Mucosa of gallbladder (tissue), 1 donor: ENCODE measurements at regions not wholly inside any gene's neighbourhood (a gene's known extent, or its start where the extent isn't known, plus 50 kb on each side); places are given as distances from the start of the nearest gene placed in this dataset.
"Not testable (repeated sequence)": the region's sequence is repeated elsewhere in the genome, so short reads cannot be mapped to it uniquely, and the experiment has no call there.

Experiments used
- DNase-seq: peaks from one replicate; pipeline ENCODE4 v3.0.0-alpha.2; 2020; ENCODE audit warnings: low spot score
- donor health status: DM: no; HTN: no; CAD: no.

DNA sequence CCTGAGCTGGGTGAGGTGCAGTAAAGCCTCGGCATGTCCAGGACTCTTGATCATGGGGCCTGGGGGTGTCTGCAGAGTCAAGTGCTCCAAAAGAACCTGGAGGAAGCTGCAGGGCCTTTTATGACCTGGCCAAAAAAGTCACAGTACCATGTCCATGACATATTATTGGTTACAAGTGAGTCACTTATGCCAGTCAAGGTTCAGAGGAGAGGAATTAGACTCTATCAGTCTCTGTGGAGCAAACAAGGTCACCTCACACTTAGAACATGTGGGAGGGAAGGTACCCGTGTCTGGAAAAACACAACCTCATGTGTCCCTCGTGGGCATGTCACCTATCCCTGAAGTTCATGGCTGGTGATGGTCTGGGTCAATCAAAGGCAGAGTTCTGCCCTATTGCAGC is 465.7 kb downstream of the FBXO15 start:
- no peak for DNase-seq

DNA sequence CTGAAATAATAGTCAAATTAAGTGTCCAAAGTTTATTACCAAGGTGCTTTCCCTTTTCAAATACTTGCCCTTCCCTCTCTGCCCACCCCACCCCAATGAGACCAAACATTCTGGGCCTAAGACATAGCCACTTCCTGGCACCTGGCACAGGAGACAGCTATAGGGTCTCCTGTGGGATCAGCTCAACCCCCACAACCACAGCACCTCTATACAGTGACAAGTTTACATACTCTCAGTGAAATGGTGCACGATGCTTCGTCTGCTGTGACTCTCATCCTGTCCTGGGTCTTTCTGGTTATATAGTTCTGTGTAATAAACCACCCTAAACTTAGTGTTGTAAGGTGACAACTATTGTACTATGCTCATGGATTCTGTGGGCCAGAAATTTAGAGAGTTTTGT is 466.2 kb downstream of the FBXO15 start:
- no peak for DNase-seq

GRCh38 chr18:73679941-73680712 is 467.5 kb downstream of the FBXO15 start:
- DNase-seq = no peak

- no peak for DNase-seq
Measured at GRCh38 chr18:73677450-73677849, 470.2 kb downstream of the FBXO15 start.

DNA sequence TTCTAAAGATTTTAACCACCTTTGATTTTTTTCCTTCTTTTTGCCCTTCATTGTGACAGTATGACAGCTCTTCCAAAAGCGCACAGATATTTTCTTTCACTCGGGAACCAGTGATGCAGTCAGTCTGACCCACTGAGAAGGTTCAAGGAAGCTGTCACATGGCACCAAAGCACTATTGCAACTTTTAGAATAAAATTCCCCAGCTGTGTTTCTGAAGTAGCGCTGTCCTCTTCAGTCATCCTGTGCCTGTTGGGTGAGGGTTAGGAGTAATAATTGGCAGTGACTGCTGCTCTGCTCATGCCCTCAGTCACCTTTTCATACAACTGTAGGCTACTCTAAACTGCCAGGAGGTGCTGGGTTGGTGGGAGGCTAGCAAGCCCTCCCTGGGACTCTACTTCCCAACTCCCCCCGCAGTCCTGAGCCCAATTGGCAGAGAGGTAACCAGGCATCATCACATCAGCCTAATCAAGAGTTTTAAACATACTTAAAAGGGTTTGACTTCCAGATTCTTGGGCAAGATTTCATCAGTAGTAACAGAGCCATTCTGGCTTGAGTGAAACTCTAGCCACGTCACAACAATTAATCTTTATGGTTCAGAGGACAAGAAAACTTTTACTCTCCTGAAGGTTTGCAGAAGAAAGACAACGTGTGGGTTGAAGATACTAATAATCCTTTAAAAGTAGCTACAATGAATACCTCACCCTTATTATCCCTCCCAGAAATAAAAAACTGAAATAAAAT is 473.3 kb downstream of the FBXO15 start:
- DNase-seq = no peak

- DNase-seq = not testable (repeated sequence)
Measured at GRCh38 chr18:73671480-73671879, 476.2 kb downstream of the FBXO15 start.

- no peak for DNase-seq
Measured at GRCh38 chr18:73670524-73670923, 477.1 kb downstream of the FBXO15 start.

DNA sequence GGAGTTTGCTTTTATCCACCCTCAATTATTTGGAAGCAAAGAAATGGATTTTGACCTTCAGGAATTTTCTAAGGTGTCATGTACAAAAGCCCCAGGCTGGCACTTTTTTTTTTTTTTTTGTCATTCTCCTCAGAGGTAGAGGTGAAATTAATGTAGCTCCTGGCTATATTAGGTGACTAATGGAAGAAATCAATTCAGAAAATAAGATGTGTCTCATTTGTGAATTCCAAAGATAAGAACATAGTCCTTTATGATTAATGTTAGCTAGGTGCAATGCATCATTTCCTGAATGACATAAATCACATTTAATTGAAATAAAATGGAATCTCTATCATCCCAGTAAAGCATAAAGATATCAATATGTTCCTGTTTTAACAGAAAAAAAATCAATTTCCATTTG is 477.6 kb downstream of the FBXO15 start:
- no peak for DNase-seq

GRCh38 chr18:73669297-73669696 is 478.3 kb downstream of the FBXO15 start:
- no peak for DNase-seq

DNA sequence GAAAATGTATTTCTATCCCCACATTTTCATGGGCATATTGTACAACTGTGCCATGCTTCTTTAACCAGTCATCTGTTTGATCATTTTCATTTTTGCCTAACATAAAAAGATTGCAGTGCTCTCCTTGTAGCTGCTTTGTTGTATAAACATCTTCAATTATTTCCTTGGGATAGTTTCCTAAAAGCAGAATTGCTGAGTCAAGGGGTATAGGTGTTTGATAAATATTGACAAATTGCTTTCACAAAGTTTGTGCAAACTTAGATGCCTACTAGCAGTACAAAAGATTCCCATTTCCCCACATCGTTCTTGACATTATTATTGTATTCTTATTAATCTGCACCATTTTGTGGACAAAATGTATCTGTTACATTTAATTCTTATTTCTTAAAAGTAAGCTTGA is 479.6 kb downstream of the FBXO15 start:
- DNase-seq = no peak

GRCh38 chr18:73666772-73667171 is 480.9 kb downstream of the FBXO15 start:
- no peak for DNase-seq

- DNase-seq = no peak
Measured at GRCh38 chr18:73664896-73665295, 482.7 kb downstream of the FBXO15 start.

- no peak for DNase-seq
Measured at GRCh38 chr18:73663581-73663980, 484.1 kb downstream of the FBXO15 start.

GRCh38 chr18:73662421-73662820 is 485.2 kb downstream of the FBXO15 start:
- DNase-seq = no peak

DNA sequence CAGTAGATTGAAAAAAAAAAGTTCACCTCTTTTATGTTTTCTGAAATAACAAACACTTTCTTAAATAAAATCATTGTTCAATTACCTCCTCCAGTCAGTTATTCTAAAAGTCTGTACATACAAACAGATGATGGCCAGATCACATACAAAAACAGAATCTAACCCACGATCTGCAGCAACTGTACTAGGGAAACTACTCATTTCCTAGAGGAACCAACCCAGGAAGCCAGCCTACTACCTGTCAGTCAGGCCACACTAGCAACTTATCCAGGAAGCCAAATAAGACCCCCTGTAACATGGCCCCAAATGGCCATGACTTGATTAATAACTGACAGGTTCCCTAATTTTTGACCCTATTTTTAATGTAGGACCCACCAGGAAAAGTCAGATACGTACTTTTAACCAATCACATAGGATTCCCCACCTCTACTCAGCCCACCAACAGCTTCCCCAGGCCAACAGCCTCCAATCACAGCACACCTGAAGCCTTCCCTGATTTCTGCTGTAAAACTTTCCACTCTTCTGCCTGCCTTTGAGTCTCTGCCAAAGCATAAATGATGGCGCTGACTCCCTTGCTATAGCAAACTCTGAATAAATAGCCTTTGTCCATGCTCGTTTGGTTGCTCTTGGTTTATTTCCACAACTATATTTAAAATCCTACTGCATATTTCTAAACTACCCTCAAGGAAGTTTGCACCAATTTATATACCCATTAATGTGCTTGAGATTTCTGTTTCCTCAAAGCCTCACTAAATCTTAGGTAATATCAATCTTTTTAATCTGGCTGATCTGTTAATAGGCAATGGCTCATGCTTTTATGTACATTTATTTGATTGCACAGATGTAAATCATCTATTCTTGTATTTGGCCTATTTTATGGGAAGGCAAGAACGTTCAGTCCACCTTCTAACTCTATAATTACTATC is 486.4 kb downstream of the FBXO15 start:
- DNase-seq = no peak

DNA sequence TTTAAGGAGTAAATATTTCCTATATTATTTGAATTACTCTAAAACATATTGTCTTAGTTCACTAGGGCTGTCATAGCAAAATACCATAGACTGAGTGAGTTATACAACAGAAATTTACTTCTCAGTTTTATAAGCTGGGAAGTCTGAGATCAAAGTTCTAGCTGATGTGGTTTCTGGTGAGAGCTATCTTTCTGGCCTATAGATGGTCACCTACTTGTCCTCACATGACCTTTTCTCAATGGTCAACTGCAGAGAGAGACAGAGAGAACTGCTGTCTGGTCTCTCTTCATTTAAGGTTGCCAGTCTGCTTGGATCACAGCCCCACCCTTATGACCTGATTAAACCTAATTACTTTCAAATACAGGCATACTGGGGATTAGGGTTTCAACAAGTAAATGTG is 490.9 kb downstream of the FBXO15 start:
- no peak for DNase-seq

GRCh38 chr18:73653827-73654226 is 493.8 kb downstream of the FBXO15 start:
- no peak for DNase-seq

- no peak for DNase-seq
Measured at GRCh38 chr18:73653251-73653650, 494.4 kb downstream of the FBXO15 start.

- no peak for DNase-seq
Measured at GRCh38 chr18:73647391-73647790, 500.2 kb downstream of the FBXO15 start.

GRCh38 chr18:73646772-73647171 is 500.9 kb downstream of the FBXO15 start:
- DNase-seq = no peak

GRCh38 chr18:73646196-73646595 is 501.4 kb downstream of the FBXO15 start:
- DNase-seq = no peak

- DNase-seq = no peak
Measured at GRCh38 chr18:73645160-73645715, 502.4 kb downstream of the FBXO15 start.
